Activated CD8-positive, alpha-beta T cell treated with anti-CD3 and anti-CD28 coated beads for 36 hours (primary cell): ENCODE measurements at regions not wholly inside any gene's neighbourhood (a gene's known extent, or its start where the extent isn't known, plus 50 kb on each side); places are given as distances from the start of the nearest gene placed in this dataset.

ENCODE experiments used
- ATAC-seq: fragments of 200-7000 bp; cut with Tn5 transposase; one replicate; pipeline ENCODE4 v1.10.0; 2021; ENCODE audit warnings: mild to moderate bottlenecking, moderate library complexity
- CTCF ChIA-PET: fragments of 350-600 bp; sonication (Branson Sonifier 250); formaldehyde crosslinking; loops from one replicate; lab custom pipeline; 2021; ENCODE audit warnings: antibody characterized with exemption; lab: Charles Lee
- POLR2A ChIA-PET: fragments of 350-600 bp; sonication (Branson Sonifier 250); formaldehyde crosslinking; loops from one replicate; lab custom pipeline; 2021; ENCODE audit warnings: antibody characterized with exemption; lab: Charles Lee
- DNase-seq: peaks from one replicate; pipeline ENCODE4 v3.0.0-alpha.2; 2020
- H3K27ac Mint-ChIP-seq: one replicate; pipeline ENCODE4 v1.8.0; 2021; ENCODE audit warnings: mild to moderate bottlenecking, mixed read lengths
- H3K27me3 Mint-ChIP-seq: one replicate; pipeline ENCODE4 v1.8.0; 2021; ENCODE audit warnings: mixed read lengths
- H3K36me3 Mint-ChIP-seq: one replicate; pipeline ENCODE4 v1.8.0; 2021; ENCODE audit warnings: low read depth, mixed read lengths
- H3K4me1 Mint-ChIP-seq: one replicate; pipeline ENCODE4 v1.8.0; 2021; ENCODE audit warnings: low read depth, mixed read lengths
- H3K4me3 Mint-ChIP-seq: one replicate; pipeline ENCODE4 v1.8.0; 2021; ENCODE audit warnings: mild to moderate bottlenecking, moderate library complexity, mixed read lengths
- H3K9me3 Mint-ChIP-seq: one replicate; pipeline ENCODE4 v1.8.0; 2021; ENCODE audit warnings: mixed read lengths
- CTCF ChIP-seq: fragments of 200-600 bp; IDR thresholded peaks from one replicate; pipeline ENCODE4 v1.8.0; 2022; ENCODE audit warnings: antibody characterized with exemption, mild to moderate bottlenecking
- intact Hi-C: fragments of 100-400 bp; cut with micrococcal nuclease; formaldehyde crosslinking; loops from one replicate; pipeline ENCODE4 v1.10.0; 2022

GRCh38 chr4:177087499-177087898, 222.2 kb upstream of the NEIL3 start:
- H3K4me1 Mint-ChIP-seq = no peaks in the 10 kb centered on the region
- no peak for ATAC-seq
- no peak overlapping the region for H3K27ac Mint-ChIP-seq
- H3K36me3 Mint-ChIP-seq = no peaks in the 10 kb centered on the region
- no peak for DNase-seq
- ChIA-PET POLR2A (no interaction called here), CTCF (interaction anchor here (1.2 kb wide), 1 partner anchor 40 kb away, joined by 3 read pairs; no protein-coding TSS in a partner anchor)
- no peak for TF ChIP-seq CTCF
- H3K9me3 Mint-ChIP-seq = no peaks in the 10 kb centered on the region
- intact Hi-C loops = no loop called here
- no peak overlapping the region for H3K4me3 Mint-ChIP-seq
- no peaks in the 10 kb centered on the region for H3K27me3 Mint-ChIP-seq

DNA sequence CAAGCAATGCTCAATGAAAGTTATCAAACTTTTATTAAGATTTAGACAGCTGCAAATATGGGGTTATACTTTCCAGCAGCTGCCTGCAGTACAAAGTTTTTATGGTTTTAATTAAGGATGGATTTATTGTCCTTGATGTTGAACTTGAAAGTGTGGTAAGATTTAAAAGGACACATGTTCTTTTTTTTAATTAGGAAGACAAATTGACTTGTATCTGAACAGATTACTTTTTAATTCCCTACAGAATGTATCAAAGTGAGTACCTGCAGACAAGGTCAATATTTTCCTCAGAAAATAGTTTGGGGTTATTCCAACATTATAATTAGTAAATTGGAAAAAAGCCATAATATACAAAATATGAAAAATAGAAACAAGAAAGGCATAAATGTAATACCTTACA, 218.2 kb upstream of the NEIL3 start:
- DNase-seq (no peak), ATAC-seq (no peak)
- no peaks in the 10 kb centered on the region for H3K9me3 Mint-ChIP-seq
- H3K4me3 Mint-ChIP-seq = no peak overlapping the region
- ChIA-PET POLR2A (no interaction called here), CTCF (interaction anchor here (1.0 kb wide), 1 partner anchor 11 kb away, joined by 3 read pairs; no protein-coding TSS in a partner anchor)
- intact Hi-C loops = no loop called here
- no peaks in the 10 kb centered on the region for H3K4me1 Mint-ChIP-seq
- no peak for TF ChIP-seq CTCF
- no peak overlapping the region for H3K27ac Mint-ChIP-seq
- H3K36me3 Mint-ChIP-seq = no peaks in the 10 kb centered on the region
- no peaks in the 10 kb centered on the region for H3K27me3 Mint-ChIP-seq

DNA sequence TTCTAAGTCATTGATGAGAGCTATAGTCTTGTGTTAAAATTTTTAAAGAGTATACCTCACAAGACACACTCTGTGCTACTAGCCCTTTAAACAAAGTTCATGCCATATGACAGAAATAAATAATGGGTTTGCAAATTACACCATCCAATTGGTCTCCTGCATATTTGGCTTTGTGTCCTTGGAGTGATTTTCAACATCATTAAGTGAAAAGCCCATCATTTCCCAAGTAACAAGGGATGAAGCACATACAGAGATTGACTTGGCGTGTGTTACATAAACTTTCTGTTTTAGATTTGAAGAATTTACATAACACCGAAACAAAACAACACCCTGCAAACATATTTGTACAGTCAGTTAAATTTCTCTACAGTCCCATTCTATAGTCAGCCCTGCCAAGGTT, 216.9 kb upstream of the NEIL3 start:
- ATAC-seq (no peak), DNase-seq (no peak)
- no peak overlapping the region for H3K27ac Mint-ChIP-seq
- ChIA-PET CTCF (no interaction called here), POLR2A (no interaction called here)
- H3K9me3 Mint-ChIP-seq = no peaks in the 10 kb centered on the region
- intact Hi-C loops = no loop called here
- no peaks in the 10 kb centered on the region for H3K36me3 Mint-ChIP-seq
- no peaks in the 10 kb centered on the region for H3K4me1 Mint-ChIP-seq
- no peak for TF ChIP-seq CTCF
- H3K27me3 Mint-ChIP-seq = no peaks in the 10 kb centered on the region
- H3K4me3 Mint-ChIP-seq = no peak overlapping the region

DNA sequence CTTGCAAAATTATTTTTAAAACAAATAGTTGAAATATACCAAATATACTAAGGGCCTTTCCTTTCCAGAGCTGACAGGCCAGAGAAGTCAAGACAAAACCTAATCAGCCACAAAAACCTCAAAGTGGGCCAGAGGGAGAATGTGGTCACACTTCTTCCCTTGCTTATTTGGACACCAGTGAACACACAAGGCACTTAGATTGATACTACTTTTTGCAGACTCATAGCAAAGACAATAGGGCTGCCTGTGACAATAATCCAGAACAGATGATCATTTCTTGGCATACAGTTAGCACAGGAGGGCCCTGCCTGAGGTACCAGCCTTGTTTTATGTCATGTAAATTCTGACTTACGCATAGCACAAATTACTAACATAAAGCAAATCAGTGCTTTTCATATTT, 215.7 kb upstream of the NEIL3 start:
- no peak for TF ChIP-seq CTCF
- ATAC-seq (no peak), DNase-seq (no peak)
- ChIA-PET POLR2A (no interaction called here), CTCF (no interaction called here)
- intact Hi-C loops = no loop called here
- H3K27me3 Mint-ChIP-seq = no peaks in the 10 kb centered on the region
- no peak overlapping the region for H3K4me3 Mint-ChIP-seq
- H3K36me3 Mint-ChIP-seq = no peaks in the 10 kb centered on the region
- H3K9me3 Mint-ChIP-seq = no peaks in the 10 kb centered on the region
- no peaks in the 10 kb centered on the region for H3K4me1 Mint-ChIP-seq
- H3K27ac Mint-ChIP-seq = no peak overlapping the region

DNA sequence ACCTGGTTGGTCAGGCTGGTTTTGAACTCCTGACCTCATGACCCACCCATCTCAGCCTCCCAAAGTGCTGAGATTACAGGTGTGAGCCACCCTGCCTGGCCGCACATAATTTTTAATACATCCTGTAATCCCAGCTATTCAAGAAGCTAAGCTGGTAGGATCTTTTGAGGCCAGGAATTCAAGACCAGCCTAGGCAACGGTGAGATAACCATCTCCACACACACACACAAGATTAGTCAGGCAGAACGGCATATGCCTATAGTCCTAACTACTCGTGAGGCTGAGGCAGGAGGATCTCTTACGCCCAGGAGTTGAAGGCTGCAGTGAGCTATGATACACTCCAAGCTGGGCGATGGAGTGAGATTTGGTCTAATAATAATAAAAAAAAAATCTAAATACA, 212.4 kb upstream of the NEIL3 start:
- ATAC-seq (no peak), DNase-seq (no peak)
- ChIA-PET POLR2A (no interaction called here), CTCF (interaction anchor here (1.5 kb wide), 1 partner anchor 12 kb away, joined by 3 read pairs; no protein-coding TSS in a partner anchor)
- H3K4me3 Mint-ChIP-seq = no peak overlapping the region
- H3K36me3 Mint-ChIP-seq = no peaks in the 10 kb centered on the region
- H3K9me3 Mint-ChIP-seq = no peaks in the 10 kb centered on the region
- no peaks in the 10 kb centered on the region for H3K27me3 Mint-ChIP-seq
- intact Hi-C loops = no loop called here
- no peak overlapping the region for H3K27ac Mint-ChIP-seq
- TF ChIP-seq CTCF = no peak
- no peaks in the 10 kb centered on the region for H3K4me1 Mint-ChIP-seq
